Esophagus squamous epithelium (tissue), 5 donors: ENCODE measurements at regions not wholly inside any gene's neighbourhood (a gene's known extent, or its start where the extent isn't known, plus 50 kb on each side); places are given as distances from the start of the nearest gene placed in this dataset.
A peak's percentile ranks its signal among the peaks of the same experiment; 100 is the strongest.

ENCODE experiments used
- DNase-seq: peaks from one replicate; lab custom pipeline; 2025; lab: John Stamatoyannopoulos, UW
- H3K27ac ChIP-seq, 4 donors: fragments of 200-600 bp; sonication (generic); one replicate each; pipeline ENCODE4 v1.5.1; 2016 to 2019; ENCODE audit warnings: mild to moderate bottlenecking in 1 of 4
- H3K27me3 ChIP-seq, 4 donors: fragments of 200-600 bp; sonication (generic); 1 replicate in 3 of 4; 2 replicates in 1 of 4; pipeline versions ENCODE4 v1.5.1 to v1.6.0; 2017 to 2021; ENCODE audit warnings: antibody characterized with exemption in 1 of 4
- H3K36me3 ChIP-seq, 3 donors: fragments of 200-600 bp; sonication (generic); one replicate each; pipeline ENCODE4 v1.5.1; 2016 to 2019
- H3K4me1 ChIP-seq, 3 donors: fragments of 200-600 bp; sonication (generic); one replicate each; pipeline ENCODE4 v1.5.1; 2017 to 2019
- H3K4me3 ChIP-seq, 4 donors: fragments of 200-600 bp; sonication (generic); 1 replicate in 3 of 4; 2 replicates in 1 of 4; pipeline ENCODE4 v1.5.1; 2016 to 2019; ENCODE audit warnings: mild to moderate bottlenecking in 2 of 4, moderate library complexity in 1 of 4
- H3K9me3 ChIP-seq, 3 donors: fragments of 200-600 bp; sonication (generic); one replicate each; pipeline ENCODE4 v1.5.1; 2016 to 2019
- POLR2A ChIP-seq, 4 donors: fragments of 450-650 bp; IDR thresholded peaks; one replicate each; pipeline ENCODE4 v1.6.1; 2017; ENCODE audit warnings: antibody characterized with exemption in 4 of 4, mild to moderate bottlenecking in 4 of 4, moderate library complexity in 3 of 4
- WGBS, 2 donors: methylation state at CpG; one replicate each; pipeline ENCODE4 v1.1.5; 2018; 5-methylcytosine and 5-hydroxymethylcytosine counted together
- intact Hi-C: fragments of 100-400 bp; cut with DNase I; formaldehyde crosslinking; loops from one replicate; pipeline ENCODE4 v1.15.0; 2022
- TF ChIP-seq, protein P1 (sequence below), 6 experiments: fragments of 450-650 bp in 4 of 6; fragments of 200-600 bp in 2 of 6; sonication (generic) in 2 of 6; IDR thresholded peaks; one replicate each; pipeline ENCODE4 v1.5.1; 2016 to 2019; ENCODE audit warnings: antibody characterized with exemption in 6 of 6, mild to moderate bottlenecking in 4 of 6, moderate library complexity in 4 of 6
- donor health status: DM: yes; HTN: yes; CAD: no.

DNA sequence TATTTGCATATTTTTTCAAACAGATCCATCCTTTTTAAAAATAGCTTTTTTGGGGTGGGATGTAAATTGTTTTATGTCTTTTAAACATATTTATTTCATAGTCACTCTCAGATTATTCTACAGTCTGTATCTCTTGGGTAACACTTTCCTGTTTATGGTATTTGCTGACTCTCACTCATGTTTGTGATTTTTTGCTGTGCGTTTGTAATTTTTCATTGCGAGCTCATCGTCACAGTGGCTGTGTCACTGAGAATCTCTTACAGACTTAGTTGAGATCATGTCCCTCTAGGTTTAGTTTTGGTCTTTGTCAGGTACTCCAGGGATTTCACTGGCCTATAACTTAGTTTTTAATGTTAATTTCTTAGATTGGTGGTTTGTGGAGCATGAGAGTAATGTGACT is 73.5 kb upstream of the HS6ST1 start:
- DNase-seq, result no peak
- Histone ChIP-seq H3K4me3 (no peak overlapping the region), H3K27me3 (no peaks in the 10 kb centered on the region), H3K4me1 (peaks cover 8 to 61% (median 20%) of the 10 kb centered on the region in 3 donors), H3K9me3 (no peaks in the 10 kb centered on the region), H3K27ac (no peak overlapping the region), H3K36me3 (no peaks in the 10 kb centered on the region)
- intact Hi-C loops, result no loop called here
- WGBS, 2 donors, result 88 to 95% methylated on average over 3 of the region's 3 CpGs
- TF ChIP-seq, protein P1, sequence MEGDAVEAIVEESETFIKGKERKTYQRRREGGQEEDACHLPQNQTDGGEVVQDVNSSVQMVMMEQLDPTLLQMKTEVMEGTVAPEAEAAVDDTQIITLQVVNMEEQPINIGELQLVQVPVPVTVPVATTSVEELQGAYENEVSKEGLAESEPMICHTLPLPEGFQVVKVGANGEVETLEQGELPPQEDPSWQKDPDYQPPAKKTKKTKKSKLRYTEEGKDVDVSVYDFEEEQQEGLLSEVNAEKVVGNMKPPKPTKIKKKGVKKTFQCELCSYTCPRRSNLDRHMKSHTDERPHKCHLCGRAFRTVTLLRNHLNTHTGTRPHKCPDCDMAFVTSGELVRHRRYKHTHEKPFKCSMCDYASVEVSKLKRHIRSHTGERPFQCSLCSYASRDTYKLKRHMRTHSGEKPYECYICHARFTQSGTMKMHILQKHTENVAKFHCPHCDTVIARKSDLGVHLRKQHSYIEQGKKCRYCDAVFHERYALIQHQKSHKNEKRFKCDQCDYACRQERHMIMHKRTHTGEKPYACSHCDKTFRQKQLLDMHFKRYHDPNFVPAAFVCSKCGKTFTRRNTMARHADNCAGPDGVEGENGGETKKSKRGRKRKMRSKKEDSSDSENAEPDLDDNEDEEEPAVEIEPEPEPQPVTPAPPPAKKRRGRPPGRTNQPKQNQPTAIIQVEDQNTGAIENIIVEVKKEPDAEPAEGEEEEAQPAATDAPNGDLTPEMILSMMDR (IDR thresholded peaks at IDR 0.05), result no peak
- TF ChIP-seq POLR2A (IDR thresholded peaks at IDR 0.05), result no peak

DNA sequence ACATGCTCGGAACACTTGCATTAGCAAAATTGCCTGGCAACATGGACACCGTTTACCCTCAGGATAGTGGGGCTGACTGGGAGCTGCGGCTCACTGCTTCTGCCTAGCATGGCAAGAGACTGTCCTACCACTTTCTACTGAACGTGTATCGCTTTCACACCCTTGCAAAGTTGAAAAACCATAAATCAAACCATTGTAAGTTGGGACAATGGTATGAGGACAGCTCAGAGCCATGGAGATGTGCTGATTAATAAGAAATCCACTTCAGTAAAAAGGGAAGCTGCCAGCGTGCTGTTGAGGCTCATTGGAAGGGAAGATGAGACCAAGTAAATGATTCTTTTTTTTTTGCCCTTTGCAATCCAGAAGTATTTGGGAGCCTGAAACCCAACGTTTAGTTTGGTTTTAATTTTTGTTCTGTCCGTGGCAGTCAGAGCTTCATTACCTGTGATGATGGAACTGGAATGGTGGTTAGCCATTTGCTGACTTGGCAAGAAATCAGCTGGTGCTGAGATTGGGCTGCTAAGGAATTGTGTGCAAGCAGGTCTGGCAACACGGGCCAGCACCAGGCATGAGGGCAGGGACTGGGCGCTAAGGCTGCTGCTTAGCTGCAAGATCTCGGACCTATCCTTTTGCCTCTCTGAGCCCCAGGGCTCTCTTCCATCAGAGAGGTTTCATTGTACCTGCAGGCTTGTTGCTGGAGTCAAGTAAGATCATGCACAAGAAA is 75.5 kb upstream of the HS6ST1 start:
- intact Hi-C loops, result no loop called here
- H3K36me3 ChIP-seq, result no peaks in the 10 kb centered on the region
- peak overlapping the region in 1 of 4 donors; percentile 42 for H3K27ac ChIP-seq
- no peaks in the 10 kb centered on the region for H3K9me3 ChIP-seq
- WGBS, 2 donors, result 68 to 82% methylated on average over 8 to 10 of the region's 11 CpGs
- no peak for DNase-seq
- TF ChIP-seq, protein P1 (IDR thresholded peaks at IDR 0.05), result no peak
- TF ChIP-seq POLR2A (IDR thresholded peaks at IDR 0.05), result no peak
- no peak overlapping the region for H3K4me3 ChIP-seq
- H3K27me3 ChIP-seq, result no peaks in the 10 kb centered on the region
- H3K4me1 ChIP-seq, result peaks cover 8 to 53% (median 20%) of the 10 kb centered on the region in 3 donors

DNA sequence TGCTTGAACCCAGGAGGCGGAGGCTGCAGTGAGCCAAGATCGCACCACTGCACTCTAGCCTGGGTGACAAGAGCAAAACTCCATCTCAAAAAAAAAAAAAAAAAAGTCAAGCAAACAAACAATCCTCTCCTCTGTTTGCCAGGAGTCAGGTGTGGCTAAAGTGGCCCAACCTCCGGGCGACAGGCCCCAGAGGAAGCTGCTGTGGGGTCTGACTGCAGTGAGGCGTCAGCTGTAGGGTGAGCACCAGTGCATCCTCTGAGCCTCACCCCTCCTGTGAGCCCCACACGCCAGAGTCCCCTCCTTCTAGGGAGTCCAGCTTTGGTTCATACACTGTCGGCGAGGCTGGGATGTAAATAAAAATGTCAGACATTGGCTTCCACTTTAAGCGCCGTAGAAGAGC is 76.5 kb upstream of the HS6ST1 start:
- Histone ChIP-seq H3K9me3 (no peaks in the 10 kb centered on the region), H3K27me3 (no peaks in the 10 kb centered on the region), H3K36me3 (no peaks in the 10 kb centered on the region), H3K27ac (peak overlapping the region in 3 of 4 donors; percentile 69 to 86 (median 83)), H3K4me3 (no peak overlapping the region), H3K4me1 (peaks cover 8 to 53% (median 20%) of the 10 kb centered on the region in 3 donors)
- TF ChIP-seq POLR2A (IDR thresholded peaks at IDR 0.05), result no peak
- TF ChIP-seq, protein P1 (IDR thresholded peaks at IDR 0.05), result no peak
- WGBS, 2 donors, result 86 to 90% methylated on average over 10 of the region's 10 CpGs
- no peak for DNase-seq
- intact Hi-C loops, result no loop called here

DNA sequence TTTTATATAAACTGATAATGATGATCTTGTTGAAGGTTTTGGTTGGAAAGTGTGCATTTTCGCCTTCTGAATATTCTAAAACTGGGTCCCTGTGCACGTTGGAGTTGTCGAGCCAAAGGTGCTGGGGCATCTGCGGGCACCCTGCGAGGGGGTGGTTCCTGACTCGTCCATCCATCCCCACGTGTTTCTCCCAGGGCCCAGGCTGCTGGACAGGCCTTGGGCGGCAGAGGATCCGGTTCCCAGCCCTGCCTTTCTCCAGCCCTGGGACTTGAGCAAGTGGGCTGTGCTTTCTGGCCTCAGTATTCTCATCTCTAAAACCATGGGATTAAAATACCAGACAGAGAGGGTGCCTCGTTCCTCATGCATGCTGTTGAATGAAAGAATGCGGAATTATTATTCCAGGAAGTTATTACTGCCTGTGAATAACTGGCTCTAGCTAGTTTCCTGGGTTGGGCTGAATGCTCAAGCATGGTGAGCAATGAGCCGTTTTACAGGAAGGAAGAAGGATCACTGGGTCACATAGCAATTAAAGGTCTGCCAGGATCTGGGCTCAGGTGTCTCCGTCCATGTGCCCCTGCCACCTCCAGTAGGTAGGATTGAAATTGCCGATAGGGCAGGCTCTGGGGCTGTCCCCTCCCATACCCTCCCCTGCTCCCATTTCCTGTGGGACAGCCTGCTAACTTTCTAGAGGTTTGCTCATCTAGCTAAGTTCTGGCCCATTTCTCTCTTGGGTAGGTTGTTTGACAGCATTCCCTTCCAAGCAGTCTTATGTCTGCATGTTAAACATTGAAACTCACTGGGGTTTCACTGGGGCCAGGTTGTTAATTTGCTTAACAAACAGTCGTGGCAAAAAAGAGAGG is 77.2 kb upstream of the HS6ST1 start:
- peak overlapping the region; percentile 59 to 86 (median 76) for H3K27ac ChIP-seq
- WGBS, 2 donors, result 56 to 68% methylated on average over 10 to 11 of the region's 15 CpGs
- H3K4me1 ChIP-seq, result peaks cover 8 to 50% (median 16%) of the 10 kb centered on the region in 3 donors
- H3K9me3 ChIP-seq, result no peaks in the 10 kb centered on the region
- TF ChIP-seq POLR2A (IDR thresholded peaks at IDR 0.05), result no peak
- TF ChIP-seq, protein P1 (IDR thresholded peaks at IDR 0.05), result no peak
- no peak for DNase-seq
- H3K4me3 ChIP-seq, result no peak overlapping the region
- H3K27me3 ChIP-seq, result no peaks in the 10 kb centered on the region
- H3K36me3 ChIP-seq, result no peaks in the 10 kb centered on the region
- intact Hi-C loops, result no loop called here

DNA sequence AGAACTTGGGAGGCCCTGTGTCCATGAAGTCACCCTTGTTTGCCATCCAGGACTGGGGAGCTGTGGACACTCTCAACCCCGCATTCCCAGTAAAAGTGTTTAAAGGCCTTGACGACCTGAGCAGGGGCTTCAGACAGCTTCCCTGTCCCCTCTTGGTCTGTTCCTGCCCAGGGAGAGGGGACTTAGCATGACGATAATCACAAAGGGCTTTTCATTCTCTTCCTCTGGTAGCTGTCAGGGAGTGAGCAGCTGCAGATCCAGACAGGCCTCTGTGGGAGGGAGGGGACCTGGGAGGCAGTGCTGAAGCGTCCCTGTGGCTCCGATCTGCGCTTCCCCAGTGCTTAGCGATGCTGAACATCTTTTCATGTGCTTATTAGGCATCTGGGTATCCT is 77.8 kb upstream of the HS6ST1 start:
- WGBS, 2 donors, result 54 to 66% methylated on average over 7 of the region's 7 CpGs
- DNase-seq, result no peak
- peak overlapping the region; percentile 59 to 86 (median 76) for H3K27ac ChIP-seq
- intact Hi-C loops, result no loop called here
- H3K27me3 ChIP-seq, result no peaks in the 10 kb centered on the region
- TF ChIP-seq, protein P1 (IDR thresholded peaks at IDR 0.05), result no peak
- TF ChIP-seq POLR2A (IDR thresholded peaks at IDR 0.05), result no peak
- no peak overlapping the region for H3K4me3 ChIP-seq
- H3K36me3 ChIP-seq, result no peaks in the 10 kb centered on the region
- H3K4me1 ChIP-seq, result peaks cover 8 to 43% (median 14%) of the 10 kb centered on the region in 3 donors
- no peaks in the 10 kb centered on the region for H3K9me3 ChIP-seq
